ENCODE measurements at regions not wholly inside any gene's neighbourhood (a gene's known extent, or its start where the extent isn't known, plus 50 kb on each side); places are given as distances from the start of the nearest gene placed in this dataset.
"Not testable (repeated sequence)": the region's sequence is repeated elsewhere in the genome, so short reads cannot be mapped to it uniquely, and the experiment has no call there.

DNA sequence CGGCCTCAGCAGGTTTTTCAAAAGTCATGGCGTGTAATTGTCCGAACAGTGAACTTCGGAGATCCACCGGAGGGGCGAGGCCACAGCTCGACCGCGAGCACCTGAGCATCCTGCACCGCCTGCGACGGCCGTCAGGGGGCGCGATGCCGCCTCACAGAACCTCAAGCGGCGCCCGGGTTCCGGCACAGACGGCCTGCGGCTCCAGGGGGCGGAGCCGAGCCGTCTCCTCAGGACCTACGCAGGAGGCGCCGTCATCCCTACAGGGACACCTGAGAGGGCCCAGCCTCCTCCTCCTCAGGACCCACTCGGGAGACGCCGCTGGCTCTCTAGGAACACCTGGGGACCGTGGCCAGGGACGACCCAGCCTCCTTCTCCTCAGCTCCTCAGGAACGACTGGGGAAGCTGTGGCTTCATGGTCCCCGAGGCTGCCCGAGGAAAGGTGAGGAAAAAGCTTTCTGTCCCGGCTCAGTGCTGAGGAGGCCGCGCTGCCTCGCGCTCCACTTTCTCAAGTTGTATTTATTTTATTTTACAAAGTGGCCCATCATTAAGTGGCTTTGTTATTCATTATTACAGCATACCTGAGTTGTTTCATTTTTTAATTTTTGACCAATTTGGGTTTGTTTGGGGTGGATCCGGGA, 197.3 kb downstream of the LMLN start:
- H3K23ac ChIP-seq (ENCODE audit: insufficient read length, low read depth, low read length); H3K4ac ChIP-seq (ENCODE audit: low read depth, low read length); H2BK15ac ChIP-seq (ENCODE audit: low read depth, low read length); H3K27ac Mint-ChIP-seq; H3K9me3 Mint-ChIP-seq; H3K4me2 ChIP-seq (ENCODE audit: insufficient read depth, insufficient read length, low read length); H2BK20ac ChIP-seq (ENCODE audit: low read depth, low read length, poor library complexity, severe bottlenecking); H3K18ac ChIP-seq (ENCODE audit: insufficient read length, low read depth, low read length); H3K27me3 Mint-ChIP-seq (ENCODE audit: low read depth); H2BK12ac ChIP-seq (ENCODE audit: insufficient read length, low read depth, low read length); H3K4me1 Mint-ChIP-seq; H3K79me2 ChIP-seq (ENCODE audit: insufficient read depth, low read length); DNase-seq; H3K9me3 ChIP-seq (ENCODE audit: control insufficient read depth, low read depth, low read length); H4K91ac ChIP-seq (ENCODE audit: insufficient read length, low read depth, low read length); H4K8ac ChIP-seq (replicated peaks; ENCODE audit: insufficient read length, low read depth, low read length); H3K23me2 ChIP-seq (ENCODE audit: insufficient read length, low read depth, low read length, poor library complexity, severe bottlenecking); H3K36me3 Mint-ChIP-seq (ENCODE audit: insufficient read depth in 1 of 3, low read depth in 3 of 3); H3T11ph ChIP-seq (ENCODE audit: low read length); H3K27ac ChIP-seq (ENCODE audit: insufficient read length, low read depth, low read length); H3K14ac ChIP-seq (ENCODE audit: insufficient read depth, low read length); H3K56ac ChIP-seq (ENCODE audit: insufficient read length, low read depth, low read length); H4K20me1 ChIP-seq (ENCODE audit: control insufficient read depth, insufficient read depth, insufficient read length); H2BK120ac ChIP-seq (ENCODE audit: low read depth, low read length, poor library complexity, severe bottlenecking); H3K4me1 ChIP-seq (ENCODE audit: insufficient read depth, low read length); H2AFZ ChIP-seq (ENCODE audit: low read length); H2BK5ac ChIP-seq (ENCODE audit: insufficient read length, low read length); H3K27me3 ChIP-seq (ENCODE audit: insufficient read depth, low read length); H3K9ac ChIP-seq (ENCODE audit: extremely low read depth, insufficient read length, low read length); H2AK5ac ChIP-seq (ENCODE audit: insufficient read length, low read length); H4K5ac ChIP-seq (ENCODE audit: insufficient read length, low read depth, low read length); H3K79me1 ChIP-seq (ENCODE audit: insufficient read depth, low read depth, low read length, poor library complexity, severe bottlenecking): not testable (repeated sequence)
- no CpG with 5 or more reads among the region's 42 CpGs for WGBS (ENCODE audit: extremely low coverage, insufficient read length, low lambda C conversion rate)
- peak overlapping the region; percentile 70 to 83; a peak in 4 of 5 replicates for H3K4me3 Mint-ChIP-seq
- TF ChIP-seq, protein P1, sequence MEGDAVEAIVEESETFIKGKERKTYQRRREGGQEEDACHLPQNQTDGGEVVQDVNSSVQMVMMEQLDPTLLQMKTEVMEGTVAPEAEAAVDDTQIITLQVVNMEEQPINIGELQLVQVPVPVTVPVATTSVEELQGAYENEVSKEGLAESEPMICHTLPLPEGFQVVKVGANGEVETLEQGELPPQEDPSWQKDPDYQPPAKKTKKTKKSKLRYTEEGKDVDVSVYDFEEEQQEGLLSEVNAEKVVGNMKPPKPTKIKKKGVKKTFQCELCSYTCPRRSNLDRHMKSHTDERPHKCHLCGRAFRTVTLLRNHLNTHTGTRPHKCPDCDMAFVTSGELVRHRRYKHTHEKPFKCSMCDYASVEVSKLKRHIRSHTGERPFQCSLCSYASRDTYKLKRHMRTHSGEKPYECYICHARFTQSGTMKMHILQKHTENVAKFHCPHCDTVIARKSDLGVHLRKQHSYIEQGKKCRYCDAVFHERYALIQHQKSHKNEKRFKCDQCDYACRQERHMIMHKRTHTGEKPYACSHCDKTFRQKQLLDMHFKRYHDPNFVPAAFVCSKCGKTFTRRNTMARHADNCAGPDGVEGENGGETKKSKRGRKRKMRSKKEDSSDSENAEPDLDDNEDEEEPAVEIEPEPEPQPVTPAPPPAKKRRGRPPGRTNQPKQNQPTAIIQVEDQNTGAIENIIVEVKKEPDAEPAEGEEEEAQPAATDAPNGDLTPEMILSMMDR (conservative IDR thresholded peaks at IDR 0.05): peak; percentile 16; the same call in 1 of the 3 replicates

DNA sequence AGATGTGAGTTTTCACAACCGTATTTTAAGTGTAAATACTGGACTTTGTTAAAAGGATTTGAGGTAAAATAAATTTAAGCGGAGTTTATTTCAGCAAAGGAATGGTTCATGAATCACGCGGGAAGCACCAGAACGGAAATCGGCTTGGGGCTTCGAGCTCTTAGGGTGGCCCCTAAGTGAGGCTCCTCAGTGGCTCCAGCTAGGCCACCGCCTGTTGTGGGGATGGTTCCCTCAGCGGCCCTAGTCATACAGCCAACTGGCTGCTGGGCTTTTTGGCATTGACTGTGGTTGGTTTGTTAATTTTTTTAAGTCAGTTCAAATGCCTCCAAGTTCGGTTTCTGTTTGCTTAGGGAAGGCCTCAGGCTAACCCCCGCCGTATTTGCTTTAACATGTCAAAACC, 198.0 kb downstream of the LMLN start:
- not testable (repeated sequence) for H3K56ac ChIP-seq (ENCODE audit: insufficient read length, low read depth, low read length); H3K9ac ChIP-seq (ENCODE audit: extremely low read depth, insufficient read length, low read length); H3K9me3 ChIP-seq (ENCODE audit: control insufficient read depth, low read depth, low read length); H3K79me1 ChIP-seq (ENCODE audit: insufficient read depth, low read depth, low read length, poor library complexity, severe bottlenecking); H3K4ac ChIP-seq (ENCODE audit: low read depth, low read length); H3K27ac ChIP-seq (ENCODE audit: insufficient read length, low read depth, low read length); H3K36me3 Mint-ChIP-seq (ENCODE audit: insufficient read depth in 1 of 3, low read depth in 3 of 3); H3K14ac ChIP-seq (ENCODE audit: insufficient read depth, low read length); H3T11ph ChIP-seq (ENCODE audit: low read length); H3K23ac ChIP-seq (ENCODE audit: insufficient read length, low read depth, low read length); H2AK5ac ChIP-seq (ENCODE audit: insufficient read length, low read length); H2BK15ac ChIP-seq (ENCODE audit: low read depth, low read length); H3K18ac ChIP-seq (ENCODE audit: insufficient read length, low read depth, low read length); H2BK5ac ChIP-seq (ENCODE audit: insufficient read length, low read length); H3K79me2 ChIP-seq (ENCODE audit: insufficient read depth, low read length); H3K4me1 ChIP-seq (ENCODE audit: insufficient read depth, low read length); DNase-seq; H3K9me3 Mint-ChIP-seq; H2BK120ac ChIP-seq (ENCODE audit: low read depth, low read length, poor library complexity, severe bottlenecking); H4K91ac ChIP-seq (ENCODE audit: insufficient read length, low read depth, low read length); H3K27me3 Mint-ChIP-seq (ENCODE audit: low read depth); H4K5ac ChIP-seq (ENCODE audit: insufficient read length, low read depth, low read length); H4K8ac ChIP-seq (replicated peaks; ENCODE audit: insufficient read length, low read depth, low read length); H3K27me3 ChIP-seq (ENCODE audit: insufficient read depth, low read length); H2BK20ac ChIP-seq (ENCODE audit: low read depth, low read length, poor library complexity, severe bottlenecking); H3K23me2 ChIP-seq (ENCODE audit: insufficient read length, low read depth, low read length, poor library complexity, severe bottlenecking); H2BK12ac ChIP-seq (ENCODE audit: insufficient read length, low read depth, low read length); H4K20me1 ChIP-seq (ENCODE audit: control insufficient read depth, insufficient read depth, insufficient read length); H2AFZ ChIP-seq (ENCODE audit: low read length); H3K4me1 Mint-ChIP-seq; H3K4me2 ChIP-seq (ENCODE audit: insufficient read depth, insufficient read length, low read length)
- peak overlapping the region in 1 of 3 experiments; percentile 91; a peak in 2 of 7 replicates for H3K27ac Mint-ChIP-seq
- WGBS (ENCODE audit: extremely low coverage, insufficient read length, low lambda C conversion rate): no CpG with 5 or more reads among the region's 12 CpGs
- peak overlapping the region; percentile 70 to 83 for H3K4me3 Mint-ChIP-seq
